Suprapubic skin (tissue), 4 donors: ENCODE measurements at regions not wholly inside any gene's neighbourhood (a gene's known extent, or its start where the extent isn't known, plus 50 kb on each side); places are given as distances from the start of the nearest gene placed in this dataset.

Experiments
- DNase-seq, 2 donors: peaks; one replicate each; pipeline ENCODE4 v3.0.0-alpha.2; 2019; ENCODE audit warnings: low spot score in 2 of 2
- H3K27ac ChIP-seq: fragments of 200-600 bp; sonication (generic); one replicate; pipeline ENCODE4 v1.5.1; 2019
- H3K27me3 ChIP-seq: fragments of 200-600 bp; sonication (generic); one replicate; pipeline ENCODE4 v1.5.1; 2019
- H3K36me3 ChIP-seq: fragments of 200-600 bp; sonication (generic); one replicate; pipeline ENCODE4 v1.5.1; 2019
- H3K4me1 ChIP-seq: fragments of 200-600 bp; sonication (generic); one replicate; pipeline ENCODE4 v1.5.1; 2019
- H3K4me3 ChIP-seq: fragments of 200-600 bp; sonication (generic); one replicate; pipeline ENCODE4 v1.5.1; 2019; ENCODE audit warnings: mild to moderate bottlenecking
- H3K9me3 ChIP-seq: fragments of 200-600 bp; sonication (generic); one replicate; pipeline ENCODE4 v1.5.1; 2019
- CTCF ChIP-seq, 2 donors: fragments of 200-600 bp in 1 of 2; fragments of 450-650 bp in 1 of 2; sonication (generic) in 1 of 2; IDR thresholded peaks; one replicate each; pipeline ENCODE4 v1.5.1; 2016 to 2019; ENCODE audit warnings: antibody characterized with exemption in 2 of 2, mild to moderate bottlenecking in 1 of 2, moderate library complexity in 1 of 2
- EP300 ChIP-seq: sonication (generic); formaldehyde crosslinking; IDR thresholded peaks from one replicate; pipeline ENCODE4 v1.6.1; 2017; ENCODE audit warnings: antibody characterized with exemption
- POLR2A ChIP-seq, 2 donors: fragments of 450-650 bp; IDR thresholded peaks; one replicate each; pipeline ENCODE4 v1.6.1; 2017; ENCODE audit warnings: antibody characterized with exemption in 2 of 2, mild to moderate bottlenecking in 2 of 2, moderate library complexity in 2 of 2
- POLR2AphosphoS5 ChIP-seq, 3 donors: sonication (generic); formaldehyde crosslinking; IDR thresholded peaks; one replicate each; pipeline ENCODE4 v1.6.1; 2017; ENCODE audit warnings: antibody characterized with exemption in 3 of 3
- WGBS: methylation state at CpG from one replicate; pipeline ENCODE4 v1.1.5; 2018; 5-methylcytosine and 5-hydroxymethylcytosine counted together

- Histone ChIP-seq H3K27ac (no peak overlapping the region), H3K9me3 (peaks cover 5% of the 10 kb centered on the region), H3K36me3 (no peaks in the 10 kb centered on the region), H3K4me3 (no peak overlapping the region), H3K27me3 (peaks cover 3% of the 10 kb centered on the region), H3K4me1 (no peaks in the 10 kb centered on the region)
- 0% methylated on average over 1 of the region's 1 CpG for WGBS
- no peak for TF ChIP-seq POLR2AphosphoS5 (IDR thresholded peaks at IDR 0.05)
- TF ChIP-seq CTCF (IDR thresholded peaks at IDR 0.05) = no peak
- no peak for TF ChIP-seq EP300
- TF ChIP-seq POLR2A (IDR thresholded peaks at IDR 0.05) = no peak
- DNase-seq = no peak
Observed at GRCh38 chr20:20915844-20916243, 190.3 kb downstream of the LINC00237 start.

- DNase-seq = no peak
- H3K36me3 ChIP-seq = no peaks in the 10 kb centered on the region
- H3K27me3 ChIP-seq = no peaks in the 10 kb centered on the region
- H3K27ac ChIP-seq = no peak overlapping the region
- TF ChIP-seq CTCF (IDR thresholded peaks at IDR 0.05) (no peak), POLR2AphosphoS5 (IDR thresholded peaks at IDR 0.05) (no peak), POLR2A (IDR thresholded peaks at IDR 0.05) (no peak), EP300 (no peak)
- no peaks in the 10 kb centered on the region for H3K9me3 ChIP-seq
- H3K4me3 ChIP-seq = no peak overlapping the region
- 80% methylated on average over 2 of the region's 2 CpGs for WGBS
- H3K4me1 ChIP-seq = no peaks in the 10 kb centered on the region
Observed at GRCh38 chr20:20904501-20904831, 192.0 kb upstream of the RALGAPA2 start.

GRCh38 chr20:20903773-20904500 is 191.5 kb upstream of the RALGAPA2 start:
- TF ChIP-seq POLR2A (IDR thresholded peaks at IDR 0.05) (no peak), EP300 (no peak)
- no peaks in the 10 kb centered on the region for H3K9me3 ChIP-seq
- H3K36me3 ChIP-seq = no peaks in the 10 kb centered on the region
- WGBS = 80% methylated on average over 2 of the region's 2 CpGs
- H3K4me3 ChIP-seq = no peak overlapping the region
- no peaks in the 10 kb centered on the region for H3K27me3 ChIP-seq
- no peaks in the 10 kb centered on the region for H3K4me1 ChIP-seq
- no peak for DNase-seq
- no peak overlapping the region for H3K27ac ChIP-seq

- H3K9me3 ChIP-seq = no peaks in the 10 kb centered on the region
- 28% methylated on average over 4 of the region's 4 CpGs for WGBS
Observed at GRCh38 chr20:20897922-20898321, 185.5 kb upstream of the RALGAPA2 start.

GRCh38 chr20:20897145-20897544 is 184.7 kb upstream of the RALGAPA2 start:
- DNase-seq = no peak

More at GRCh38 chr20:20897922-20898321, 185.5 kb upstream of the RALGAPA2 start:
- H3K27me3 ChIP-seq = no peaks in the 10 kb centered on the region
- H3K27ac ChIP-seq = no peak overlapping the region
- H3K4me1 ChIP-seq = no peaks in the 10 kb centered on the region
- TF ChIP-seq CTCF (IDR thresholded peaks at IDR 0.05) (no peak), POLR2AphosphoS5 (IDR thresholded peaks at IDR 0.05) (no peak), EP300 (no peak)
- DNase-seq = no peak
- H3K4me3 ChIP-seq = no peak overlapping the region
- no peaks in the 10 kb centered on the region for H3K36me3 ChIP-seq

GRCh38 chr20:20896606-20897005 is 184.2 kb upstream of the RALGAPA2 start:
- no peaks in the 10 kb centered on the region for H3K27me3 ChIP-seq
- no peaks in the 10 kb centered on the region for H3K4me1 ChIP-seq
- 75% methylated on average over 3 of the region's 3 CpGs for WGBS
- H3K36me3 ChIP-seq = no peaks in the 10 kb centered on the region
- H3K27ac ChIP-seq = no peak overlapping the region
- no peak overlapping the region for H3K4me3 ChIP-seq
- no peaks in the 10 kb centered on the region for H3K9me3 ChIP-seq
- no peak for DNase-seq
- no peak for TF ChIP-seq EP300
- no peak for TF ChIP-seq POLR2AphosphoS5 (IDR thresholded peaks at IDR 0.05)
- no peak for TF ChIP-seq CTCF (IDR thresholded peaks at IDR 0.05)
- TF ChIP-seq POLR2A (IDR thresholded peaks at IDR 0.05) = no peak

More at GRCh38 chr20:20897145-20897544, 184.7 kb upstream of the RALGAPA2 start:
- H3K27me3 ChIP-seq = no peaks in the 10 kb centered on the region
- H3K9me3 ChIP-seq = no peaks in the 10 kb centered on the region
- H3K36me3 ChIP-seq = no peaks in the 10 kb centered on the region
- TF ChIP-seq POLR2AphosphoS5 (IDR thresholded peaks at IDR 0.05) (no peak), POLR2A (IDR thresholded peaks at IDR 0.05) (no peak)
- H3K4me1 ChIP-seq = no peaks in the 10 kb centered on the region
- no peak overlapping the region for H3K4me3 ChIP-seq
- no peak overlapping the region for H3K27ac ChIP-seq
